ENCODE measurements at regions not wholly inside any gene's neighbourhood (a gene's known extent, or its start where the extent isn't known, plus 50 kb on each side); places are given as distances from the start of the nearest gene placed in this dataset.

- Histone ChIP-seq H3K27ac (ENCODE audit: low read depth in 1 of 2, low read length in 2 of 2) (no peak overlapping the region), H3K36me3 (ENCODE audit: insufficient read depth, low read length) (no peaks in the 10 kb centered on the region), H3K27me3 (ENCODE audit: control insufficient read depth in 1 of 2, insufficient read depth in 2 of 2, low read length in 2 of 2) (no peaks in the 10 kb centered on the region), H3K4me1 (ENCODE audit: insufficient read depth, low read length) (no peaks in the 10 kb centered on the region), H3K9me3 (ENCODE audit: control insufficient read depth in 1 of 2, insufficient read depth in 1 of 2, low read length in 2 of 2) (peaks cover 0 to 5% of the 10 kb centered on the region in 2 experiments), H3K4me3 (ENCODE audit: low read length) (no peak overlapping the region)
- H3K36me3 Mint-ChIP-seq (ENCODE audit: low read depth), result no peaks in the 10 kb centered on the region
- ATAC-seq (ENCODE audit: poor library complexity) (no peak), DNase-seq (no peak)
- intact Hi-C loops (cut with DNase I, micrococcal nuclease), result no loop called here
- H3K9me3 Mint-ChIP-seq, result peaks cover 5% of the 10 kb centered on the region
- ChIA-PET POLR2A (no interaction called here), CTCF (no interaction called here)
- H3K27me3 Mint-ChIP-seq, result no peaks in the 10 kb centered on the region
- H3K4me3 Mint-ChIP-seq, result no peak overlapping the region
- H3K27ac Mint-ChIP-seq, result no peak overlapping the region
- H3K4me1 Mint-ChIP-seq (ENCODE audit: low read depth), result no peaks in the 10 kb centered on the region
- TF ChIP-seq CTCF (IDR thresholded peaks at IDR 0.05), result no peak
Measured at GRCh38 chr2:59378127-59378526, 1137.0 kb upstream of the FANCL start.

- Mint-ChIP-seq H3K27me3 (no peaks in the 10 kb centered on the region), H3K36me3 (ENCODE audit: low read depth) (no peaks in the 10 kb centered on the region), H3K27ac (no peak overlapping the region), H3K4me3 (no peak overlapping the region), H3K4me1 (ENCODE audit: low read depth) (no peaks in the 10 kb centered on the region), H3K9me3 (no peaks in the 10 kb centered on the region)
- POLR2A ChIA-PET, result no interaction called here
- CTCF ChIA-PET, result no interaction called here
- Histone ChIP-seq H3K9me3 (ENCODE audit: control insufficient read depth in 1 of 2, insufficient read depth in 1 of 2, low read length in 2 of 2) (no peaks in the 10 kb centered on the region), H3K4me1 (ENCODE audit: insufficient read depth, low read length) (no peaks in the 10 kb centered on the region), H3K27ac (ENCODE audit: low read depth in 1 of 2, low read length in 2 of 2) (no peak overlapping the region), H3K36me3 (ENCODE audit: insufficient read depth, low read length) (no peaks in the 10 kb centered on the region), H3K4me3 (ENCODE audit: low read length) (no peak overlapping the region), H3K27me3 (ENCODE audit: control insufficient read depth in 1 of 2, insufficient read depth in 2 of 2, low read length in 2 of 2) (no peaks in the 10 kb centered on the region)
- ATAC-seq (ENCODE audit: poor library complexity) (no peak), DNase-seq (no peak)
- TF ChIP-seq CTCF (IDR thresholded peaks at IDR 0.05), result no peak
- intact Hi-C loops (cut with DNase I, micrococcal nuclease), result no loop called here
Measured at GRCh38 chr2:59366288-59366687, 1125.2 kb upstream of the FANCL start.

- ChIA-PET CTCF (no interaction called here), POLR2A (no interaction called here)
- H3K4me3 ChIP-seq (ENCODE audit: low read length), result no peak overlapping the region
- ATAC-seq (ENCODE audit: poor library complexity) (no peak), DNase-seq (no peak)
- H3K9me3 ChIP-seq (ENCODE audit: control insufficient read depth in 1 of 2, insufficient read depth in 1 of 2, low read length in 2 of 2), result peaks cover 0 to 4% of the 10 kb centered on the region in 2 experiments
- H3K36me3 ChIP-seq (ENCODE audit: insufficient read depth, low read length), result no peaks in the 10 kb centered on the region
- Mint-ChIP-seq H3K36me3 (ENCODE audit: low read depth) (no peaks in the 10 kb centered on the region), H3K9me3 (peaks cover 5% of the 10 kb centered on the region), H3K27ac (no peak overlapping the region), H3K4me3 (no peak overlapping the region), H3K27me3 (no peaks in the 10 kb centered on the region), H3K4me1 (ENCODE audit: low read depth) (no peaks in the 10 kb centered on the region)
- no peak for TF ChIP-seq CTCF (IDR thresholded peaks at IDR 0.05)
- no peaks in the 10 kb centered on the region for H3K27me3 ChIP-seq (ENCODE audit: control insufficient read depth in 1 of 2, insufficient read depth in 2 of 2, low read length in 2 of 2)
- intact Hi-C loops (cut with DNase I, micrococcal nuclease), result no loop called here
- no peak overlapping the region for H3K27ac ChIP-seq (ENCODE audit: low read depth in 1 of 2, low read length in 2 of 2)
- H3K4me1 ChIP-seq (ENCODE audit: insufficient read depth, low read length), result no peaks in the 10 kb centered on the region
Measured at GRCh38 chr2:59354498-59354897, 1113.4 kb upstream of the FANCL start.

Data from CD4-positive, alpha-beta T cell (primary cell).